GM10248 (cell line): ENCODE measurements at regions not wholly inside any gene's neighbourhood (a gene's known extent, or its start where the extent isn't known, plus 50 kb on each side); places are given as distances from the start of the nearest gene placed in this dataset.

Experiments used
- CTCF ChIA-PET: fragments of 300-600 bp; sonication (Branson Sonifier 250); formaldehyde crosslinking; extraction: SDS; loops from one replicate; lab custom pipeline; 2021; ENCODE audit warnings: antibody characterized with exemption; lab: Yijun Ruan, JAX
- POLR2A ChIA-PET: fragments of 350-650 bp; sonication (Branson Sonifier 250); formaldehyde crosslinking; extraction: SDS; loops from one replicate; lab custom pipeline; 2020; ENCODE audit warnings: antibody characterized with exemption; lab: Yijun Ruan, JAX
- DNase-seq: peaks from one replicate; pipeline ENCODE4 v3.0.0; 2012; ENCODE audit errors: extremely low spot score
- CTCF ChIP-seq: IDR thresholded peaks from 2 replicates; pipeline ENCODE4 v1.5.1; 2012; ENCODE audit warnings: mild to moderate bottlenecking, low read depth; ENCODE audit errors: extremely low read depth, missing control alignments, control extremely low read depth

DNA sequence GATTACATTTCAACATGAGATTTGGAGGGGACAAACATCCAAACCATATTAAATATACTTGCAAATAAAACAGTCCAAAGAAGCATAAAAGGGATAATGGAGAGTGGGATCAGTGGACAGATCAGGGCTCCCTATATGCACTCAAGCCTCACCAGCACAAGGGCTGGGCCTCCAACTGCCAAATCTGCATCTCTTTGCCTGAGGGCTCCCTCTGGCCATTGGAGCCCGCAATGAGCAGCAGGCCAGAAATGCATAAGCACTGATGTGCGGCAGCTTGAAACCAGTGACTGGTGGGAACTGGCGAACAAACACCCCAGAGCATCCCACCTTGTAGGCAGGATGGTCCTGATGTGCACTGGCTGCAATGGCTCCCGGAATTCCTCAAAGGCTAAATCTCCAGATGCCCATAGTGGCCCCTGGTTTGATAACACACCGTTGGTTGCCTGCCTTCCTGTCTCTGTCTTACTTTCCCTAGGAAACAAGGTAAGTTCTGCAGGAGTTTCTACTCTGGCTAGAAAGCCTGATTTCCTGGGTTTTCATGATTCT is 55.9 kb upstream of the POMGNT2 start:
- no peak for DNase-seq
- ChIA-PET CTCF (interaction anchor here (1.0 to 2.1 kb wide), 5 partner anchors 13 to 218 kb away, joined by 3 to 7 read pairs (median 4); no protein-coding TSS in a partner anchor), POLR2A (no interaction called here)
- TF ChIP-seq CTCF = no peak

GRCh38 chr3:43160664-43161063 is 54.8 kb upstream of the POMGNT2 start:
- POLR2A ChIA-PET = no interaction called here
- TF ChIP-seq CTCF = no peak
- no peak for DNase-seq
- CTCF ChIA-PET = no interaction called here

GRCh38 chr3:43159876-43160255 is 54.0 kb upstream of the POMGNT2 start:
- no peak for TF ChIP-seq CTCF
- ChIA-PET CTCF (no interaction called here), POLR2A (no interaction called here)
- DNase-seq = no peak

GRCh38 chr3:43159131-43159875 is 53.4 kb upstream of the POMGNT2 start:
- ChIA-PET POLR2A (no interaction called here), CTCF (no interaction called here)

DNA sequence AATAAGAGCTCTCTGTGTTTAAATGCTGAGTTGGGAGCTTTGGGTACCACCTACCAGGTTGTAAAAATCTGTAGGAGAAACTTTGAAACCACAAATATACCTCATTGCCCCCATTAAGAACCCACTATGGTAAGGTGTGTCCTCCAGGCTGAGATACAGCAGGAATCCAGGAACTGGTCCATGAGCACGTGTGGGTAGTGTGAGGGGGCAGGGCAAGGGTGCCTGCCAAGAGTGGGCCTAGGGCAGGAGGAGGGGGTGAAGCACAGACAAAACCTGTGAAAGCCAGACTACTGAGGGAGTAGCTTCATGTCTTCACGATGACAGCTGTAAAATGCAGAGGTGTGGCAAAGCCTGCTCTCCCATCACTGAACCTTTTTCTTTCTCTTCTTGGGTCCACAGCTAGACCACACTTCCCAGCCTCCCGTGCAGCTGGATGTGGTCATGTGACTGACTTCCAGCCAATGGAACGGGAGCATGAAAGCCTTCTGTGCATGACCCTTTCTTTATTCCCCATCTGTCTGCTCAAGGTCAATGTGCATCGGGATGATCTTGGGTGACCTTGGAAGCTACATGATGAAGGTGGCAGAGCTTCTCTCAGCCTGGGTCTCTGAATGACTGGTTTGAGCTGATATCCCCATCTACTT is 51.1 kb upstream of the POMGNT2 start:
- TF ChIP-seq CTCF = no peak
- ChIA-PET CTCF (no interaction called here), POLR2A (no interaction called here)
- no peak for DNase-seq

More at GRCh38 chr3:43159131-43159875, 53.4 kb upstream of the POMGNT2 start:
- no peak for DNase-seq
- TF ChIP-seq CTCF = no peak

GRCh38 chr3:43155464-43156121 is 49.7 kb upstream of the POMGNT2 start:
- ChIA-PET POLR2A (no interaction called here), CTCF (interaction anchor here (1.2 kb wide), 1 partner anchor 12 kb away, joined by 3 read pairs; no protein-coding TSS in a partner anchor)
- DNase-seq = no peak
- TF ChIP-seq CTCF = no peak
